ENCODE measurements at regions not wholly inside any gene's neighbourhood (a gene's known extent, or its start where the extent isn't known, plus 50 kb on each side); places are given as distances from the start of the nearest gene placed in this dataset.

GRCh38 chr10:8393531-8393930 is 339.0 kb downstream of the GATA3 start:
- TF ChIP-seq, protein P1, sequence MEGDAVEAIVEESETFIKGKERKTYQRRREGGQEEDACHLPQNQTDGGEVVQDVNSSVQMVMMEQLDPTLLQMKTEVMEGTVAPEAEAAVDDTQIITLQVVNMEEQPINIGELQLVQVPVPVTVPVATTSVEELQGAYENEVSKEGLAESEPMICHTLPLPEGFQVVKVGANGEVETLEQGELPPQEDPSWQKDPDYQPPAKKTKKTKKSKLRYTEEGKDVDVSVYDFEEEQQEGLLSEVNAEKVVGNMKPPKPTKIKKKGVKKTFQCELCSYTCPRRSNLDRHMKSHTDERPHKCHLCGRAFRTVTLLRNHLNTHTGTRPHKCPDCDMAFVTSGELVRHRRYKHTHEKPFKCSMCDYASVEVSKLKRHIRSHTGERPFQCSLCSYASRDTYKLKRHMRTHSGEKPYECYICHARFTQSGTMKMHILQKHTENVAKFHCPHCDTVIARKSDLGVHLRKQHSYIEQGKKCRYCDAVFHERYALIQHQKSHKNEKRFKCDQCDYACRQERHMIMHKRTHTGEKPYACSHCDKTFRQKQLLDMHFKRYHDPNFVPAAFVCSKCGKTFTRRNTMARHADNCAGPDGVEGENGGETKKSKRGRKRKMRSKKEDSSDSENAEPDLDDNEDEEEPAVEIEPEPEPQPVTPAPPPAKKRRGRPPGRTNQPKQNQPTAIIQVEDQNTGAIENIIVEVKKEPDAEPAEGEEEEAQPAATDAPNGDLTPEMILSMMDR (IDR thresholded peaks at IDR 0.05), result no peak
- no peak for TF ChIP-seq POLR2A (IDR thresholded peaks at IDR 0.05)
